GM12878 (cell line): ENCODE measurements at regions not wholly inside any gene's neighbourhood (a gene's known extent, or its start where the extent isn't known, plus 50 kb on each side); places are given as distances from the start of the nearest gene placed in this dataset.

Experiments used
- CREB1 ChIP-seq: IDR thresholded peaks from 2 replicates; pipeline ENCODE4 v1.6.1; 2012; ENCODE audit warnings: low read depth, mild to moderate bottlenecking, inconsistent platforms
- EED ChIP-seq: sonication (generic); IDR thresholded peaks from 2 replicates; pipeline ENCODE4 v1.6.1; 2016; ENCODE audit warnings: antibody characterized with exemption, low read depth
- HDAC6 ChIP-seq: fragments of 200-600 bp; sonication (generic); IDR thresholded peaks from one replicate; pipeline ENCODE4 v1.8.0; 2017; ENCODE audit warnings: antibody characterized with exemption; ENCODE audit not compliant: unreplicated experiment
- IKZF1 ChIP-seq: fragments of 450-650 bp; conservative IDR thresholded peaks from 2 replicates; pipeline ENCODE4 v1.6.1; 2017; ENCODE audit warnings: antibody characterized with exemption, mild to moderate bottlenecking
- IKZF2 ChIP-seq, 2 experiments: fragments of 450-650 bp; IDR thresholded peaks; 2 replicates each; pipeline ENCODE4 v1.6.1; 2017; ENCODE audit warnings: mild to moderate bottlenecking in 2 of 2, moderate library complexity in 2 of 2
- IRF4 ChIP-seq: IDR thresholded peaks from 2 replicates; pipeline ENCODE4 v1.6.1; 2011; ENCODE audit warnings: low read depth, low read length
- JUNB ChIP-seq: IDR thresholded peaks from 2 replicates; pipeline ENCODE4 v1.6.1; 2016; ENCODE audit warnings: antibody characterized with exemption, mild to moderate bottlenecking
- LARP7 ChIP-seq: fragments of 450-650 bp; IDR thresholded peaks from 2 replicates; pipeline ENCODE4 v1.6.1; 2017; ENCODE audit warnings: mild to moderate bottlenecking
- MEF2B ChIP-seq: fragments of 450-650 bp; IDR thresholded peaks from 2 replicates; pipeline ENCODE4 v1.6.1; 2018; ENCODE audit warnings: mild to moderate bottlenecking, moderate library complexity; ENCODE audit not compliant: partially characterized antibody, poor library complexity, severe bottlenecking
- MTA3 ChIP-seq: IDR thresholded peaks from 2 replicates; pipeline ENCODE4 v1.6.1; 2012; ENCODE audit warnings: low read length, inconsistent platforms, borderline replicate concordance
- MYB ChIP-seq: fragments of 150-350 bp; IDR thresholded peaks from 2 replicates; pipeline ENCODE4 v1.6.1; 2014; ENCODE audit warnings: mild to moderate bottlenecking, low read depth, low read length, borderline replicate concordance
- PAX5 ChIP-seq: IDR thresholded peaks from 2 replicates; pipeline ENCODE4 v1.6.1; 2011; ENCODE audit warnings: low read depth, low read length, borderline replicate concordance
- PAX8 ChIP-seq: fragments of 450-650 bp; IDR thresholded peaks from 2 replicates; pipeline ENCODE4 v1.6.1; 2017; ENCODE audit warnings: mild to moderate bottlenecking, moderate library complexity
- RBBP5 ChIP-seq: fragments of 200-600 bp; sonication (generic); conservative IDR thresholded peaks from 2 replicates; pipeline ENCODE4 v1.6.1; 2016
- SMC3 ChIP-seq: IDR thresholded peaks from 2 replicates; pipeline ENCODE4 v1.6.1; 2011; ENCODE audit warnings: low read length, improper control_type of control experiment, borderline replicate concordance
- STAT3 ChIP-seq: IDR thresholded peaks from 2 replicates; pipeline ENCODE4 v1.6.1; 2011; ENCODE audit warnings: low read depth, low read length, improper control_type of control experiment
- SUPT20H ChIP-seq: IDR thresholded peaks from 2 replicates; pipeline ENCODE4 v1.6.1; 2011; ENCODE audit warnings: low read depth, mild to moderate bottlenecking, low read length, moderate library complexity, borderline replicate concordance; ENCODE audit not compliant: control insufficient read depth
- SUZ12 ChIP-seq: fragments of 200-600 bp; sonication (generic); IDR thresholded peaks from one replicate; pipeline ENCODE4 v1.6.1; 2018; ENCODE audit warnings: antibody characterized with exemption, mild to moderate bottlenecking; ENCODE audit not compliant: unreplicated experiment
- WRNIP1 ChIP-seq: IDR thresholded peaks from 2 replicates; pipeline ENCODE4 v1.6.1; 2011; ENCODE audit warnings: low read depth, low read length, improper control_type of control experiment, borderline replicate concordance
- ZNF217 ChIP-seq: fragments of 450-650 bp; IDR thresholded peaks from 2 replicates; pipeline ENCODE4 v1.6.1; 2017; ENCODE audit warnings: antibody characterized with exemption, mild to moderate bottlenecking
- ZSCAN29 ChIP-seq: fragments of 450-650 bp; IDR thresholded peaks from 2 replicates; pipeline ENCODE4 v1.6.1; 2017; ENCODE audit warnings: mild to moderate bottlenecking, moderate library complexity
- TF ChIP-seq, protein P1 (sequence below): IDR thresholded peaks from 2 replicates; pipeline ENCODE4 v1.6.1; 2012; ENCODE audit warnings: low read depth, low read length, improper control_type of control experiment
- TF ChIP-seq, protein P2 (sequence below): IDR thresholded peaks from 2 replicates; pipeline ENCODE4 v1.6.1; 2011; ENCODE audit warnings: low read depth, mild to moderate bottlenecking, low read length, moderate library complexity, borderline replicate concordance; ENCODE audit errors: extremely low read depth
- TF ChIP-seq, protein P3 (sequence below): fragments of 450-650 bp; IDR thresholded peaks from 2 replicates; pipeline ENCODE4 v1.6.1; 2017; ENCODE audit warnings: mild to moderate bottlenecking
- TF ChIP-seq, protein P4 (sequence below): fragments of 450-650 bp; formaldehyde crosslinking; IDR thresholded peaks from 2 replicates; pipeline ENCODE4 v1.5.0; 2022; ENCODE audit warnings: mild to moderate bottlenecking, missing genetic modification characterization

DNA sequence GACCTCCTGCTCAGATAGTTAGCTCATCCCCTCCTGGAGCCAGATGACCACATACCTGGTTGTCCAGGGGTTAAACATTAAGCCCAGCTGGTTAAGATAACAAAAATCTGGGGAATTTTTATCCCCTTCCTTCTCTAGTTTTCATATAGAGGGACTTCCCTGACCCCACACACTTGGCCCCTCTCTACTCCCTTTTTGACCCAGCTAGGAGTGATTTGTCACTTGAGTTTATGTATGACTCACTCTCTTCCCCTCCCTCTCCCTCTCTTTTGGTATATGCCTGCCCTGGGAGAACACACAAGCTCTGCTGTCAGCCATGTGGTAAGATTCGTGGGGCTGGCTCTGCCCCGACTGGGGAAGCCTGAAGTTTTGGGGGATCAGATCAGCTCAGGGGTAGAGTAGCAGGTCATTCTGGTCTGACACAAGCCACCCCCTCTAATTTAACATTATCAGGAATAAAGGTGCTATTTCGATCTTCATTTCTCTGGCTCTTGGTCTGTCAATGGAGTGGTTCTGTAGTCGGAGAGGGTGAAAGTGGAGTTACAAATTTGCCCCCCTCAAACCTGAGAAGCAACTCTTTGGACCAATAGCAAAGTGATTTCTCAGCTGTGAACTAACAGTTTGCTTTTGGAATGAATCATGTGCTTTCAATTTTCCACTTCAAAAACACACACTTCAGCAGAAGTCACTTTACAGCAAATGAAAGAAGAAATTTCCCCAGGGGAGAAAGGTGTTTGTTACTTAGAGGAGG lies 415.3 kb upstream of the CADM1 start (continued):
- TF ChIP-seq, protein P1, sequence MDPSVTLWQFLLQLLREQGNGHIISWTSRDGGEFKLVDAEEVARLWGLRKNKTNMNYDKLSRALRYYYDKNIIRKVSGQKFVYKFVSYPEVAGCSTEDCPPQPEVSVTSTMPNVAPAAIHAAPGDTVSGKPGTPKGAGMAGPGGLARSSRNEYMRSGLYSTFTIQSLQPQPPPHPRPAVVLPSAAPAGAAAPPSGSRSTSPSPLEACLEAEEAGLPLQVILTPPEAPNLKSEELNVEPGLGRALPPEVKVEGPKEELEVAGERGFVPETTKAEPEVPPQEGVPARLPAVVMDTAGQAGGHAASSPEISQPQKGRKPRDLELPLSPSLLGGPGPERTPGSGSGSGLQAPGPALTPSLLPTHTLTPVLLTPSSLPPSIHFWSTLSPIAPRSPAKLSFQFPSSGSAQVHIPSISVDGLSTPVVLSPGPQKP = 0 out of 2 replicates have a peak, but pooled peaks have one; percentile 12
- TF ChIP-seq JUNB = peak; percentile 96
- TF ChIP-seq MEF2B = peak; percentile 91
- TF ChIP-seq ZNF217 = no peak; the same call in 1 of the 2 replicates
- no peak for TF ChIP-seq HDAC6
- TF ChIP-seq, protein P2, sequence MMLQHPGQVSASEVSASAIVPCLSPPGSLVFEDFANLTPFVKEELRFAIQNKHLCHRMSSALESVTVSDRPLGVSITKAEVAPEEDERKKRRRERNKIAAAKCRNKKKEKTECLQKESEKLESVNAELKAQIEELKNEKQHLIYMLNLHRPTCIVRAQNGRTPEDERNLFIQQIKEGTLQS = no peak
- peak; percentile 69; the same call in 1 of the 2 replicates for TF ChIP-seq PAX5
- no peak for TF ChIP-seq WRNIP1
- TF ChIP-seq ZSCAN29 = no peak
- TF ChIP-seq LARP7 = no peak
- TF ChIP-seq, protein P3, sequence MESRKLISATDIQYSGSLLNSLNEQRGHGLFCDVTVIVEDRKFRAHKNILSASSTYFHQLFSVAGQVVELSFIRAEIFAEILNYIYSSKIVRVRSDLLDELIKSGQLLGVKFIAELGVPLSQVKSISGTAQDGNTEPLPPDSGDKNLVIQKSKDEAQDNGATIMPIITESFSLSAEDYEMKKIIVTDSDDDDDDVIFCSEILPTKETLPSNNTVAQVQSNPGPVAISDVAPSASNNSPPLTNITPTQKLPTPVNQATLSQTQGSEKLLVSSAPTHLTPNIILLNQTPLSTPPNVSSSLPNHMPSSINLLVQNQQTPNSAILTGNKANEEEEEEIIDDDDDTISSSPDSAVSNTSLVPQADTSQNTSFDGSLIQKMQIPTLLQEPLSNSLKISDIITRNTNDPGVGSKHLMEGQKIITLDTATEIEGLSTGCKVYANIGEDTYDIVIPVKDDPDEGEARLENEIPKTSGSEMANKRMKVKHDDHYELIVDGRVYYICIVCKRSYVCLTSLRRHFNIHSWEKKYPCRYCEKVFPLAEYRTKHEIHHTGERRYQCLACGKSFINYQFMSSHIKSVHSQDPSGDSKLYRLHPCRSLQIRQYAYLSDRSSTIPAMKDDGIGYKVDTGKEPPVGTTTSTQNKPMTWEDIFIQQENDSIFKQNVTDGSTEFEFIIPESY = no peak
- TF ChIP-seq, protein P4, sequence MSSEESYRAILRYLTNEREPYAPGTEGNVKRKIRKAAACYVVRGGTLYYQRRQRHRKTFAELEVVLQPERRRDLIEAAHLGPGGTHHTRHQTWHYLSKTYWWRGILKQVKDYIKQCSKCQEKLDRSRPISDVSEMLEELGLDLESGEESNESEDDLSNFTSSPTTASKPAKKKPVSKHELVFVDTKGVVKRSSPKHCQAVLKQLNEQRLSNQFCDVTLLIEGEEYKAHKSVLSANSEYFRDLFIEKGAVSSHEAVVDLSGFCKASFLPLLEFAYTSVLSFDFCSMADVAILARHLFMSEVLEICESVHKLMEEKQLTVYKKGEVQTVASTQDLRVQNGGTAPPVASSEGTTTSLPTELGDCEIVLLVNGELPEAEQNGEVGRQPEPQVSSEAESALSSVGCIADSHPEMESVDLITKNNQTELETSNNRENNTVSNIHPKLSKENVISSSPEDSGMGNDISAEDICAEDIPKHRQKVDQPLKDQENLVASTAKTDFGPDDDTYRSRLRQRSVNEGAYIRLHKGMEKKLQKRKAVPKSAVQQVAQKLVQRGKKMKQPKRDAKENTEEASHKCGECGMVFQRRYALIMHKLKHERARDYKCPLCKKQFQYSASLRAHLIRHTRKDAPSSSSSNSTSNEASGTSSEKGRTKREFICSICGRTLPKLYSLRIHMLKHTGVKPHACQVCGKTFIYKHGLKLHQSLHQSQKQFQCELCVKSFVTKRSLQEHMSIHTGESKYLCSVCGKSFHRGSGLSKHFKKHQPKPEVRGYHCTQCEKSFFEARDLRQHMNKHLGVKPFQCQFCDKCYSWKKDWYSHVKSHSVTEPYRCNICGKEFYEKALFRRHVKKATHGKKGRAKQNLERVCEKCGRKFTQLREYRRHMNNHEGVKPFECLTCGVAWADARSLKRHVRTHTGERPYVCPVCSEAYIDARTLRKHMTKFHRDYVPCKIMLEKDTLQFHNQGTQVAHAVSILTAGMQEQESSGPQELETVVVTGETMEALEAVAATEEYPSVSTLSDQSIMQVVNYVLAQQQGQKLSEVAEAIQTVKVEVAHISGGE (CRISPR knock-in tag) = no peak
- TF ChIP-seq SUPT20H = no peak
- peak; percentile 96 for TF ChIP-seq EED
- TF ChIP-seq IKZF2 (IDR thresholded peaks at IDR 0.05) = peak; percentile 97
- TF ChIP-seq IRF4 = peak; percentile 76; the same call in 1 of the 2 replicates
- TF ChIP-seq IKZF1 = peak; percentile 95
- TF ChIP-seq STAT3 = 0 out of 2 replicates have a peak, but pooled peaks have one; percentile 16
- TF ChIP-seq SMC3 = peak; percentile 2; the same call in 1 of the 2 replicates
- TF ChIP-seq SUZ12 = no peak
- TF ChIP-seq MTA3 = no peak
- TF ChIP-seq CREB1 = no peak
- TF ChIP-seq PAX8 = no peak
- no peak for TF ChIP-seq MYB
- no peak for TF ChIP-seq RBBP5
